ENCODE measurements at regions not wholly inside any gene's neighbourhood (a gene's known extent, or its start where the extent isn't known, plus 50 kb on each side); places are given as distances from the start of the nearest gene placed in this dataset.
A peak's percentile ranks its signal among the peaks of the same experiment; 100 is the strongest.
"Not testable (repeated sequence)": the region's sequence is repeated elsewhere in the genome, so short reads cannot be mapped to it uniquely, and the experiment has no call there.

DNA sequence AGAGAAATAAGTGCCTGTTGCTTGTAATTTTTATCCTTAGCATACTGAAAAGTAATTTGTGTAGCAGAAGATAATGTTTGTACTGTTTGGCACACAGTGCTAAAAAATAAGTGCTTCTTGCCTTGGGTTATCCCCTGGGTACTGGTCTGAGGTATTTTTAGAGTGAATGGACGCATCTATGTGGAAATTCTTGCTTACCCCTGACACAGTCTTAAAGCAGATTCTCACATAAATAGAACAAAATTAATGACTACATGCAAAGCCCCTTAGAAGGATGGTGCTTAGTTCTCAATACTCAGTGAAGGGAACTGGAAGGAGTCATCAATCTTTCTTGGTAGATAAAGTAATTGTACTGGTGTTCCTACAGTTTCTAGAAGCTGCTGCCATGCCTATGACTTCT lies 548.6 kb downstream of the ARL4A start:
- H3K27me3 ChIP-seq (ENCODE audit: control insufficient read depth, insufficient read depth, low read length): no peaks in the 10 kb centered on the region
- DNase-seq: no peak
- no peaks in the 10 kb centered on the region for H3K36me3 ChIP-seq (replicated peaks; ENCODE audit: control insufficient read depth, insufficient read depth, low read length)
- no peak overlapping the region for H3K4me3 ChIP-seq (ENCODE audit: insufficient read depth, low read depth, low read length)

DNA sequence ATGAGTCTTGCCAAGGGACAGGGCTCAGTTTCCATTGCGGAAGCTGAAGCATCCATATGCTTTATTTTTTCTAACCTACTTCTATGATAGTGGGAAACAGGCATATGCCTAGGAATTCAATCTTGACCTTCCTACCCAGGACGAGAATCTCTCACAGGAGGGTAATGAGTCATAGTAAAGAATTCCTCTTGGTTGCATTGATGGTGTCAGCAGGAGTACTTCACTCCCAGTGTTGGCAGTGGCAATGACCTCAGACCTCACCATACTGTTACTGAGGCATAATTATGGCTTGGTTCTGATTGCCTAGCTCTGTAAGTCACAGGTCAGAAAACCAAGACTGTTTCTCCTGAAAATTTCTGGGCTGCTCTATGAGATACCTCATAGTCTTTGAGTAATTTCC lies 552.9 kb downstream of the ARL4A start:
- Histone ChIP-seq H3K4me3 (ENCODE audit: insufficient read depth, low read depth, low read length) (no peak overlapping the region), H3K36me3 (replicated peaks; ENCODE audit: control insufficient read depth, insufficient read depth, low read length) (no peaks in the 10 kb centered on the region), H3K27me3 (ENCODE audit: control insufficient read depth, insufficient read depth, low read length) (no peaks in the 10 kb centered on the region)
- DNase-seq: peak; percentile 9

DNA sequence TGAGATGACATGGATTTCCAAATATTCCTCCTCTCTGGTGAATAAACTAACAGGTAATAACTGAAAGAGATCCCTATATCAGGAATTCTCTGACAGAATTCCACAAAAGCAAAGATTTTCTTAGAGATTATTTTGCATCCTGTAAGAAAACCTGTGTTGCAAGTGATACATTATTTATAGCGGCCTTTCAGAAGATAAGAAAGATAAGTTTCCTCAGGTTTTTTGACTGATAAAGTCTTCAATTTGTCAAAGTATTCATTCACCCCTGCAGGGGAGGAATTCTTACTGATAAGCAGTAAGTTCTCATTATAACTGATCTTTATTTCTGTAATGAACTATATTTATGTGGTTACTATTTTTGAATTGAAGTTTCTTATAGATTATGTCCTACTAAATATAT lies 554.0 kb downstream of the ARL4A start:
- Histone ChIP-seq H3K36me3 (replicated peaks; ENCODE audit: control insufficient read depth, insufficient read depth, low read length) (no peaks in the 10 kb centered on the region), H3K27me3 (ENCODE audit: control insufficient read depth, insufficient read depth, low read length) (no peaks in the 10 kb centered on the region), H3K4me3 (ENCODE audit: insufficient read depth, low read depth, low read length) (no peak overlapping the region)
- no peak for DNase-seq

DNA sequence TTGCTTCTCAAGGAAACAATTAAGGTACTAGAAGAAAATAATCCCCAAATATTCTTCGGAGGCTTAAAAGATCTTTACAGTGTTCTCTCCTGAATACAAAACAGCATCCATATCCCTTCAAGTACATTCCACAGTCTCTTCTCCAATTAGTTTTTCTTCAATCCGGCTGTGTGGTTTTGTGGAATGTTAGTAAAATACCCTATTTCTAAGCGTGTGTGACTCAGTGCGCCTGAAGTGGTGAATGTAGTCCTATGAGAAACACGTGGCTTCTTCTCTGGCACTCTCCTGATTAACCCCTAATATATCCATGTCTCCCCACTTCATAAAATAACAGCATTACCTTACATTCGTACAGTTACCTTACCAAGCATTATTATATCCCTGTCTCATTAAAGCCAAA lies 570.2 kb downstream of the ARL4A start:
- no peak for DNase-seq
- no peaks in the 10 kb centered on the region for H3K36me3 ChIP-seq (replicated peaks; ENCODE audit: control insufficient read depth, insufficient read depth, low read length)
- H3K27me3 ChIP-seq (ENCODE audit: control insufficient read depth, insufficient read depth, low read length): no peaks in the 10 kb centered on the region
- H3K4me3 ChIP-seq (ENCODE audit: insufficient read depth, low read depth, low read length): no peak overlapping the region

DNA sequence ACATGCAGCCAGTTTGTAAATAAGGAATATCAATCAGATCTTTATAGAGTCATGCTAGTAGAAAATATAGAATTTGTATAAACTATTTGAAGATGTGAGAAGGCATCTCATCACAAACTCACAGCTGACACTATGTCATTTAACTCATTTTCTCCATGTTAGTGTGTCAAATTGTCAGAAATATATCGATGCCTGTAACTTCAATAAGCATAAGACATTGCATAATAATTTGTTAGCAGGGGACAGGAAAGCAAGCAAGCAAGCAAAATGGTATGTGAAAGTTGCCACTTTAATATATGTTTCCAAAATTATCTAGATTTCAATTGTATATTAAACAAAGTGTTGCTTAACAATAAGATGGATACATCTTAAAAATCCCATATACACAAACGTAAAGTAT lies 571.0 kb downstream of the ARL4A start:
- DNase-seq: no peak
- no peaks in the 10 kb centered on the region for H3K27me3 ChIP-seq (ENCODE audit: control insufficient read depth, insufficient read depth, low read length)
- H3K36me3 ChIP-seq (replicated peaks; ENCODE audit: control insufficient read depth, insufficient read depth, low read length): no peaks in the 10 kb centered on the region
- H3K4me3 ChIP-seq (ENCODE audit: insufficient read depth, low read depth, low read length): no peak overlapping the region

DNA sequence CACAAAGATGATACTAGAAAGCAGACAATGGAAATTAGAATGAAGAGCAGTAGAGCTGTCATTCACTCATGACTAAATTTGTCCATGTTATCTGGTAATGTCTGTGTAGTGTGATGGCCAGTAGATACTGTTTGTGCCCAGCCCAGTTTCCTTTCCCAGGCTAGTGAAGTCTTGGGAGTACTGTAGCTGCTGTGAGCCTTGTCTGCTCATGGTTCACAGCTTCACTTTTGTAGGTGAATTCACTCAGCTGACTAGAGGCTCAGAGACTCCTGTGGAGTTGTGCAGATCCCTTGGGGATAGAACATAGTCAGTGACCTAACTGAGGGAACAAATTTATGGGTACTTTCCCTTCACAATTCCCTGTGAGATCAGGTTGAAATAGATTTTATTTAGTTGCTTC lies 572.5 kb downstream of the ARL4A start:
- Histone ChIP-seq H3K36me3 (replicated peaks; ENCODE audit: control insufficient read depth, insufficient read depth, low read length) (no peaks in the 10 kb centered on the region), H3K4me3 (ENCODE audit: insufficient read depth, low read depth, low read length) (no peak overlapping the region), H3K27me3 (ENCODE audit: control insufficient read depth, insufficient read depth, low read length) (no peaks in the 10 kb centered on the region)
- DNase-seq: no peak

DNA sequence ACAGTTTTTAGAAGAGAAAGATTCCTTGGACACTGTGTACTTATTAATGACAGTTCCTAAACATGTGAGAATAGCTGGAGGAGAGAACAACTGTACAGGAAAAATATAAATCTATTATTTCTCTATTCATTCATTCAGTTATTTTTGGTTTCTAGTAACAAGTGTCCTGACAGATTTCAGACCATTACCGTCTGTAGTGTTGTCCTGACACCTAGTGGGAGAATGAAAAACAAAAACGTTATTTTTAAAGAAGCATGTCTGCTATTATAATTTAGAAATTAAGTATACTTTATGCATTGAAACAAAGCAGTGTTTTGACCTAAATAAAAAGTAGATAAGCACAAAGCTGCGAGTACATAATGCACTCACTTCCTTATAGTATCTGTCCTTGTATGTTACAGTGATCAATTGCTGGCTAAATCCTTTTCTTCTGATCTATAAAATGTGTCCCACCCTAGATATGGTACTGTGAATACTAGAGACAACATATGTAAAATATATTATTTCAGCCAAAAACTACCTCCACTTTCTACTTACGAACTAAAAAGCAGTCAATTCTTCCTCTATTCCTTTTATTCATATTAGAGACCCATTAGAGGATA lies 575.6 kb downstream of the ARL4A start:
- no peak overlapping the region for H3K4me3 ChIP-seq (ENCODE audit: insufficient read depth, low read depth, low read length)
- no peaks in the 10 kb centered on the region for H3K36me3 ChIP-seq (replicated peaks; ENCODE audit: control insufficient read depth, insufficient read depth, low read length)
- no peak for DNase-seq
- no peaks in the 10 kb centered on the region for H3K27me3 ChIP-seq (ENCODE audit: control insufficient read depth, insufficient read depth, low read length)

DNA sequence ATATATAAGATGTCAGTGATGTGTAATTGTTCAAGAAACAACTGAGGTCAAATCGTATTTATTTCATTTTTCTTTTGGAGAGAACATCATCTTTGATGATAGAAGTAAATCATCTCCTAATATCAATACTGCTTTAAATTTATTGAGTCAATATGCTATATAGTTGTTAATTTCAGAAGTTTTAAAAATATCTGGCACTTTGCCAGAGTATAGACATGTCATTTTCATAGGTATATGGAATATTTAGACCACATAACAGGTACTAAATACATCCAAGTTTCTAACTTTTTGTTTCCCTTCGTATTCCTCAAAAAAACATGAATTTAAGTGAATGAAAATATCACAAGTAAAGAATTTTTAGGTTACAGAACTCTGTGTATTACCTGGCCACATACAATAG lies 577.8 kb downstream of the ARL4A start:
- H3K27me3 ChIP-seq (ENCODE audit: control insufficient read depth, insufficient read depth, low read length): no peaks in the 10 kb centered on the region
- no peak overlapping the region for H3K4me3 ChIP-seq (ENCODE audit: insufficient read depth, low read depth, low read length)
- H3K36me3 ChIP-seq (replicated peaks; ENCODE audit: control insufficient read depth, insufficient read depth, low read length): no peaks in the 10 kb centered on the region
- DNase-seq: no peak

DNA sequence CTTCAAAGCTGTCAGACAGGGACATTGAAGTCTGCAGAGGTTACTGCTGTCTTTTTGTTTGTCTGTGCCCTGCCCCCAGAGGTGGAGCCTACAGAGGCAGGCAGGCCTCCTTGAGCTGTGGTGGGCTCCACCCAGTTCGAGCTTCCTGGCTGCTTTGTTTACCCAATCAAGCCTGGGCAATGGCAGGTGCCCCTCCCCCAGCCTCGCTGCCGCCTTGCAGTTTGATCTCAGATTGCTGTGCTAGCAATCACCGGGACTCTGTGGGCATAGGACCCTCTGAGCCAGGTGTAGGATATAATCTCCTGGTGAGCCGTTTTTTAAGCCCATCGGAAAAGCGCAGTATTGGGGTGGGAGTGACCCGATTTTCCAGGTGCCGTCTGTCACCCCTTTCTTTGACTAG lies 586.8 kb downstream of the ARL4A start:
- not testable (repeated sequence) for H3K36me3 ChIP-seq (replicated peaks; ENCODE audit: control insufficient read depth, insufficient read depth, low read length); H3K27me3 ChIP-seq (ENCODE audit: control insufficient read depth, insufficient read depth, low read length); H3K4me3 ChIP-seq (ENCODE audit: insufficient read depth, low read depth, low read length); DNase-seq

DNA sequence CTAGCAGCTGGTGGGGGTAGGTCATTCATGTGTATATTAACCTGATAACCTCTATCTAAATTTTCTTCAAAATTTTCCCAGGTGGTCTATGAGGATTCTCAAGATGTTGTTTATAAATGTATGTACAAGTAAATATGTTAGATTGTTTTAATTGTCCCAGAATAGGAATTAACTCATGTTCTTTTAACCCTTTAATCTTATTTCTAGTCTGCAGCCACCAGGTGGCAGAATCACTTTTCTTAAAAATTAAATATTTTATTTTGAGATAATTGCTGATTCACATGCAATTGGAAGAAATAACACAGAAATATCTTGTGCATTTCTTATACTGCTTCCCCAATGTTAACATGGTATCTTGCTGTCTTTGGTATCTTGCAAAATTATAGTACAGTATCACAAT lies 589.5 kb downstream of the ARL4A start:
- Histone ChIP-seq H3K27me3 (ENCODE audit: control insufficient read depth, insufficient read depth, low read length) (no peaks in the 10 kb centered on the region), H3K4me3 (ENCODE audit: insufficient read depth, low read depth, low read length) (no peak overlapping the region), H3K36me3 (replicated peaks; ENCODE audit: control insufficient read depth, insufficient read depth, low read length) (no peaks in the 10 kb centered on the region)
- DNase-seq: no peak

DNA sequence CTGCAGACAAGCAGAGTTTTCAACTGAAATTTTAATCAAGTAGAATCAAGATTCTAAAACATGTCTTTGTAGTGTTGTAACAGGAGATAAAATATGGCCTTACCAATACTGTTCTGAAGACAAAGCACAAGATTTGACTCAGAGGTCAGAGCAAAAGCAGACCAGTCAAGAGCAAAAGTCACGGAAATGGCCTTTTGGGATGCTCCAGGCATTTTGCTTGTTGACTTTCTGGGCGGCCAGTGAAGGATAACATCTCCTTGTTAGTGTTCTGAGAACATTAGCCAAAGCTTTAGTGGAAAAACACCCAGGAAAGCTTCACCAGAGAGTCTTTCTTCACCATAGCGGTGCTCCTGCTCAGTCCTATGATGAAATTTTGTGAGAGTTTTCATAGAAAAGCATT lies 590.6 kb downstream of the ARL4A start:
- no peak for DNase-seq
- Histone ChIP-seq H3K27me3 (ENCODE audit: control insufficient read depth, insufficient read depth, low read length) (no peaks in the 10 kb centered on the region), H3K4me3 (ENCODE audit: insufficient read depth, low read depth, low read length) (no peak overlapping the region), H3K36me3 (replicated peaks; ENCODE audit: control insufficient read depth, insufficient read depth, low read length) (no peaks in the 10 kb centered on the region)

DNA sequence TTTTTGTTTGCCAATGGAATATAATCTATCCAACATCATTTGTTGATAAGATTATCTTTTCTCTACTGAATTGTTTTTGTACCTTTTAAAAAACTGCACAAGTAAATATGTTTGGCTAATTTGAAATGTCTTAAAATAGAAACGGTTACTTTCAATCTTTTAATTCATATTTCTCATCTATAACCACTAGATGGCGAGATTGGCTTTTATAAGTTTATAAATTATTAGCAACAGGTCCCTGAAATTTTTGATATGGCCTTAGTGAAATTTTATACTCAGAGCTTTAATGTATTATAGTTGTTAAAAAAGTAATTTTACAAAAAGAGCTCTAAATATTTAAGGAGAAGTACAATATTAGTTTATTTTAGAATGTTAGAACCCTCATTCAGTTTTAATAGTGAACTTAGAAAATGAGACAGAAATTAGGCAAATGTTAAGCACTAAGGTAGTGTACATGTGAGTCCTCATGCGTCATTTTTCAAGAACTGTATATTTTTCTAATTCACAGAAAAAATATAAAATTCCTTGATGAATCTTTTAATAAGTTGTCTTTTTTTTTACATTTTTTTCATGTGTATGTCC lies 592.5 kb downstream of the ARL4A start:
- Histone ChIP-seq H3K27me3 (ENCODE audit: control insufficient read depth, insufficient read depth, low read length) (no peaks in the 10 kb centered on the region), H3K36me3 (replicated peaks; ENCODE audit: control insufficient read depth, insufficient read depth, low read length) (no peaks in the 10 kb centered on the region), H3K4me3 (ENCODE audit: insufficient read depth, low read depth, low read length) (no peak overlapping the region)
- DNase-seq: no peak

DNA sequence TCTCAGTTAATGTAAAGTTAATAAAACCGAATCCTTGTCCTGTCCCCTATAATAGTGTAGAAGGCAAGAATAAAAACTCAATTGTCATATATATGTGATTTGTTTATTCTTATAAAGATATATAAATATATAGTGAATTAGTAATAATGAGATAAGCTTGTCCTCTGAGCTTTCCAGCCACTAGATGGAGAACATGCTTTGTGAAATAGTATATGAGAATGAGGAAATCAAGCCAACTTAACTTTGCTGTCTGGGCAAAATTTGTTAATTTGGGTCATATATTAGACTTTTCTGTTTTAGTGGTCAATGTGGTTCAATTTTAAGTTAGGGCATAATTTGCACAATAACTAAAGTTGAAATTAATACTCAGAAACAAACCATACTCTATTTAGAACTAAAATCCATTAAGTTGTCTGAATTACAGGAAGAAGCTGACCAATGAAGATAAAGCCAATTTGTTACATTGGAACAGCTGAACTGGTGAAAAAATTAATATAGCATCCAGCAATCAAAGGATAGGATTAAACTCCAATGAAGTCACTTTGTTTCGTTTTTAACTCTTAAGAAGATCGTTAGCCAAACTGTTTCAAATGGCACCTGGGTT lies 595.0 kb downstream of the ARL4A start:
- Histone ChIP-seq H3K4me3 (ENCODE audit: insufficient read depth, low read depth, low read length) (no peak overlapping the region), H3K27me3 (ENCODE audit: control insufficient read depth, insufficient read depth, low read length) (no peaks in the 10 kb centered on the region), H3K36me3 (replicated peaks; ENCODE audit: control insufficient read depth, insufficient read depth, low read length) (no peaks in the 10 kb centered on the region)
- no peak for DNase-seq

DNA sequence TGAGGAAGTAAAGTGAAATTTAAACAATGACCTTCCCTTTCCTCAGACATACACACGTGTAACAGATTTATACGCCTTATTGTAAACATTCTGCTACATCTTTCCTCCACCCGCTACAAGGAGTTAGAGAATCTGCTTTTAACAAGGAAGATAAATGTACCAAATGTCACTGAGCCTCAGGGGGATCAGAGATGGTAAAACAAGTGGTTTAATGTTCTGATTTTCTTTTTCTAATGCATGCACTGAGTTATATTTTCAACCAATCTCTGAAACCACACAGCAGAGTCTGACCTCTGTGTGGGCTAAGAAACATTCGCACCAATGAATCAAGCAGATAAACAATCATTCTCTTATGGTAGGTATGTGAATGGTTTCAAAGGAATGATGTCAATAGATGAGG lies 599.5 kb downstream of the ARL4A start:
- Histone ChIP-seq H3K36me3 (replicated peaks; ENCODE audit: control insufficient read depth, insufficient read depth, low read length) (no peaks in the 10 kb centered on the region), H3K27me3 (ENCODE audit: control insufficient read depth, insufficient read depth, low read length) (no peaks in the 10 kb centered on the region), H3K4me3 (ENCODE audit: insufficient read depth, low read depth, low read length) (no peak overlapping the region)
- DNase-seq: no peak

DNA sequence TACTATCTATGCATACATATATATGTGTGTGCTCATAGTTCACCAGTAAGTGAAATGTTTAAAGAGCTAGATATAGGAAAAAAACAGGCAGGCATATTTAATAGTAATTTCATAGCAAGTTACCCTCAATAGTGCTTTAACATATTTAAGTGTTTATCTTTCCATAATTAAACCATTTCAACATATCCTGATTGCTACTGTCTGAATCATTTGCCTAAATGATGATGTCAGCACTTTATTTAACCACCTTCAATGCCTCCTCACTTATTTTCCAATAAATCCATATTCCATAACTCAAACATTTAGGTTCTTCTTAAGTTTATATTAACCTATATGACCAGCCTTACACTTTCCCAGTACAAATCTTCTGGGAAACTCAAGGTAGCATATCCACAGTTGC lies 601.1 kb downstream of the ARL4A start:
- no peak for DNase-seq
- no peaks in the 10 kb centered on the region for H3K36me3 ChIP-seq (replicated peaks; ENCODE audit: control insufficient read depth, insufficient read depth, low read length)
- H3K27me3 ChIP-seq (ENCODE audit: control insufficient read depth, insufficient read depth, low read length): no peaks in the 10 kb centered on the region
- H3K4me3 ChIP-seq (ENCODE audit: insufficient read depth, low read depth, low read length): no peak overlapping the region

DNA sequence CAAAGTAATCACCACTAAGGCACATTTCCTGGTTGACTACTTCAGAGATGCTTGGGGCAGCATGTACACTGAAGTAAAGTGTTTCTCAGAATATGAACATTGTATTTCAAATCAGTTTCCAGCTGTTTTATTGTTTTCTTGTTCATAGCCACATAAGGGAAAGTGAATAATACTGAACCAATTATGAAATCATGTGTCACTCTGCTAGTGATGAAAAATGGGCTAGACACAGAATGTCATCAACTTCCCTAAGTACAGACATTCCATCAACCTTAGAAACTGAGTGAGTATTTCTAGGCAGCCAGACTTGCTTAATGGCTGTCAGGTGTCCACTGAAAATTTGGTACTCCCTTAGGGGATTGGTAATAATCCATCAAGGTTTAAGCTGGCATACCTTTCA lies 603.5 kb downstream of the ARL4A start:
- DNase-seq: no peak
- Histone ChIP-seq H3K36me3 (replicated peaks; ENCODE audit: control insufficient read depth, insufficient read depth, low read length) (no peaks in the 10 kb centered on the region), H3K27me3 (ENCODE audit: control insufficient read depth, insufficient read depth, low read length) (no peaks in the 10 kb centered on the region)

More for the DNA sequence above, 603.5 kb downstream of the ARL4A start:
- no peak overlapping the region for H3K4me3 ChIP-seq (ENCODE audit: insufficient read depth, low read depth, low read length)

All from H7 (cell line).